HG03159 (cell line): ENCODE measurements at regions not wholly inside any gene's neighbourhood (a gene's known extent, or its start where the extent isn't known, plus 50 kb on each side); places are given as distances from the start of the nearest gene placed in this dataset.

Experiments
- ATAC-seq: cut with Tn5 transposase; IDR thresholded peaks from one replicate; pipeline ENCODE4 v1.9.1; 2021; ENCODE audit warnings: mild to moderate bottlenecking, moderate library complexity; ENCODE audit not compliant: unreplicated experiment

DNA sequence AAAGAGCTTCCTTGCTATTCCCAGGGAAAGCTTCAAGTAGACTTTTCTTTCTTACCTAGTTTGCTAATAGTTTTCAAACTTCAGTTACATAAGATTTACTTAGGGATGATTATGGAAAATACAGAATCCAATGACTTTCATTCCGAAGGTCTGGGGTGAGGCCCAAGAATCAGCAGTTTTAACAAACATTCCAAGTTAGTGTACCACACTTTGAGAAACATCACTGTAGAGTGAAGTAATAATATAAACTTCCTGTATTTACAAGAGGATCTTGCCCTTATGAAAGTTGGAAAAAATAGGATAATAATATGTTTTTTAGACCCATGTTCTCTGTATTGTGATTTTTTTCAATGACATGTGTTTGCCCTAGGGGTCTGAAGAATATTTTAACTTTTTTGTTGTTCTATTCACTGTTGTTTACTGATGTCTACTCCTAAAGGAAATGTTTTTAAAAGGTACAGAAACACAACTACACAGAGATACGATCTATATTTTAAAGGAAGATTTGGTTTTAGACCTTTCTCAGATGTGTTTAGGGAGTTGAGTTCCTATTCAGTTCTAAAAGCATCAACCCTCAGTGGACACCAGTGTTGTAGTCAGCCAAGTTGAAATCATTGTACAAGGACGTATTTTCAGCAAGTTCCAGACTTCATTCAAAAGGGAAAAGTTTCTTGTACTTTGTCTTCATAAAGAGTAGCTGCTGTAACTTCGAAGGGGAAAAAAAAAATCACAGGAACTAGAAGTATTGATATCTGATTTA is 295.8 kb upstream of the SLC7A11 start:
- ATAC-seq, result no peak

DNA sequence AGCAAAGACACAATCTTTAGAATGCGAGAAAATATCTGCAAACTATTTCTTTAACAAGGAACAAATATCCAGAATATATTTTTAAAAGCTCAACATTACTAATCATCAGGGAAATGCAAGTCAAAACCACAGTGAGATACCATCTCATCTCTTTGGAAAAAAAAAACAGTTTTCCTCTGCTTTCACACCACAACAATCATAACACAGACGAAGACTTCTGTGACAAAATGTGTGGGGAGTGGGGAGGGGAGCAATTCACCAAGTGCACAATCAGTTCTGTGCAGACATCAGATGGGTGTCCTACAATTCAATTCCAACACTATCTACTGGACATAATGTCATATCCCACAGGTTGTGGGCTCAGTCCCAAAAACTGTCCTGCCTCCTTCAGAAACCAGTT is 293.2 kb upstream of the SLC7A11 start:
- no peak for ATAC-seq

- ATAC-seq, result peak; percentile 85
Observed at GRCh38 chr4:138522366-138522765, 280.2 kb upstream of the SLC7A11 start.

DNA sequence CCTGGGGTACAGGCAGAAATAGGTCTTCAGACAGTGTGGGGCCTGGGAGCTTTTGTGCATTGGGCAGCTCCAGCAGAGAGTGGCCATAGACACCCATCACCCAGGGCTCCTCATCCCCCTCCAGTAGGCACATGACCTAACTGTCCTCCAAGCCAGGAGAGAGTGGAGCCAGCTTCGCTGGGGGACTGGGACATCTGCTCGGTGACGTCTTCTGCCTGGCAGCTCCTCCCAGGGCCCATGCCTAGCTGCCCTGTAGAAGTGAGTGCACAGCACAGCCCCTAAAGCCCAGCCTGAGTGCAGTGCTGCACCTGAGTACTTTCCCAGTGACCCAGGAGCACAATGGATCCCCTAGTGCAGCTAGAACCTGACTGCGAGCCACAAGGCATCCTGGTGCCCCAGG is 279.7 kb upstream of the SLC7A11 start:
- ATAC-seq, result peak; percentile 8

DNA sequence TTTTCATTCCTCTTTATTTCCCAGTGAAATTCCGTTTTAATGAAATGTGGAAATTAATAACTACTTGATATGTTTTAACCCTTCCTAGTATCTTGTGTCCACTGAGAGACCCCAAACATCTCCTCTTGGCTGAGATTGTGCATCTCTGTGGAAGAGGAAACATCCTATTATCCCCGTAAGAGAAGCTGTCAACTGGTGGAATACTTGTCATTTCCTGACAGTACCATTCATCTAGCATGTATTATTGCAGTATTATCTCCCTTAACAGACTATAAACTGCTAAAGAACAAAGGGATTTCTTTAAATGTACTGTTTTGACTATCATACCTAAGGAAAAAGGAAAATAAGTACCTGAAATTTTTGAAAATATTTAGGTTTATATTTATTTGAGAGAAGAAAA is 277.3 kb upstream of the SLC7A11 start:
- no peak for ATAC-seq

DNA sequence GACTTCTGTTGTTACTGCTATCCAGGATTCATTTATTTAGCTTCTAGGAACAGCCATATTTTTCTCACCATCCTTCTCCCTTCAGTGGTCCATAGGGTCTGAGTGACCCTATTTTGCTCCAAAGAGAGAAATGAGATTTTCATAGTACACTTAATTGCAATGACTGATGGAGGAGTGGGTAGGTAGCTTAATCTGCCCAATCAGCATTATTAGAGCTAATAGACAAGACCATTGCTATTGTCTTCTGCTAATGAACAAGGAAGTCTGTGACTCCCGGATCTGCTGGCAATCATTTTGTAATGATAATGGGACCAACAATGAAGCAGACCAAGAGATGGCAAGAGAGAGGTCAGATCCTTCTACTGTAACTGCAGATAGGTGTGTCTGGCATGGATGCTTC is 271.4 kb upstream of the SLC7A11 start:
- no peak for ATAC-seq

- no peak for ATAC-seq
Observed at GRCh38 chr4:138512756-138513155, 270.6 kb upstream of the SLC7A11 start.

- no peak for ATAC-seq
Observed at GRCh38 chr4:138510053-138510452, 267.9 kb upstream of the SLC7A11 start.

- no peak for ATAC-seq
Observed at GRCh38 chr4:138509346-138509745, 267.2 kb upstream of the SLC7A11 start.

DNA sequence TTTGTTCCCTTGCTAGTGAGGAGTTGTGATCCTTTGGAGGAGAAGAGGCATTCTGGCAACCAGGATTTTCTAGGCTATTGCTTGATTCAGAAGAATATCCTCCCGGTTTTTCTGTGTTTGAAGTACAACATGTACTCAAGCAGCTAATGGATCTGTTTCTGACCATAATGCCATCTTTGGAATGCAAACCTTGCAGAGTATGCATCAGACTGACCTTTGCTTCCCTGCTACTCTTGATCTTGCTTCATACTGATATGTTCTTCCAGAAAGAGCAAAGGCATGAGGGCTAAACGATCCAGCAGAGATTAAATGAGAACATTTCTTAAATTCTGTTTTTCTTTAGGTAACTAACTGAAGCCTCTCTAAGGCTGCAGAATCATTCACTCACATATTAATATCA is 265.4 kb upstream of the SLC7A11 start:
- ATAC-seq, result no peak

DNA sequence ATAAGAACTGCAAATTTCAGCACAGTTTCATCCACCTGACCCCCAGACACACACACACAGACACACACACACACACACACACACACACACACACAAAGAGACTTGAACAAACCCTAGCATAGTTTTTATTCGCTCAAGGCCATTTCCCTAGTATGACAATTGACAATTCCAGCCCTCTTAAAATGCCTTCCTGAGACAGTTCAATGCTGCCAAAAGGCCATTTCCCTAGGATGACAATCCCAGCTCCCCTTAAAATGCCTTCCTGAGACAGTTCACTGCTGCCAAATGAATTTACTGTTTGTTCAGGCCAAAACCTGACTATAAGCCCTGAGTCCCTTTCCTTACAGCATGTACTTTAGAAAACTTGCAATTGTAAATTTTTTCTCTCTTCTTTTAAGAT is 259.5 kb upstream of the SLC7A11 start:
- no peak for ATAC-seq

- no peak for ATAC-seq
Observed at GRCh38 chr4:138500869-138501268, 258.7 kb upstream of the SLC7A11 start.

GRCh38 chr4:138499627-138500026 is 257.5 kb upstream of the SLC7A11 start:
- no peak for ATAC-seq

DNA sequence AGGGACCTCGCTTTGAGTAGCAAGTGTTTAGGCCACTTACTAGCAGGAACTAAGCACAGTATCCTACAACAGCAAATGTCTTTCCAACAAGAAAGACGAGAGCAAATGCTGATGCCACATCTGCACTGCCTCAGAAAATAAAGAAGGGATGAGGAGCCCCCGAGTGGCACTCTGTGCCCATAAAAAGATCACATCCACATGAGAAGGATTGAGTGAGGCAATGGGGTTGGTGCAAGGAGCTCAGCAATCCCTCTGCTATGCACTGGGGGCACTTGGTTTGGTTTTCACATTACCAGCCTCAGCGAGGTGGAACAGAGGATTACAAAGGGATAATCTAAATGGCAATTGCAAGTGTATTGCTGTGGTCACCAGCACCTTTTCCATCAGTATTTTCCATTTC is 252.8 kb upstream of the SLC7A11 start:
- peak; percentile 73 for ATAC-seq

- no peak for ATAC-seq
Observed at GRCh38 chr4:138494116-138494515, 252.0 kb upstream of the SLC7A11 start.

- no peak for ATAC-seq
Observed at GRCh38 chr4:138492176-138492575, 250.0 kb upstream of the SLC7A11 start.

DNA sequence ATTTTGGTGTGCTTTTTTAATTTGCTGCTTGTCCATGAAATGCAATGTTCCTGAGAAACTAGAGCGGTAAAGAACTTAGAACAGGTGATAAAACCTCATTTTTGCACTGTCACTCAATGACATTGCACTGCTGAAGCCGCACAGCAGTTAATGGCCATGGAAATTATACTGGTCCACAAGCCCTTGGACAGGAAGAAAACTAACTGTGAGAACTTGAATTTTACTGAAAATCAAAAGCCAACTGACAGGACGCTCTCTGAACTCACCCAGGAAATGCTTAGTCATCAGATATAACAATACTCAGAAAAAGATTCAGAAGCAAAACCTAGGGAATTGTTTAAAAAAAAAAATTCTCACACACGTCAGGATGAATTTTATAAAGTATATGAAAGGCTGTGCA is 246.4 kb upstream of the SLC7A11 start:
- no peak for ATAC-seq

DNA sequence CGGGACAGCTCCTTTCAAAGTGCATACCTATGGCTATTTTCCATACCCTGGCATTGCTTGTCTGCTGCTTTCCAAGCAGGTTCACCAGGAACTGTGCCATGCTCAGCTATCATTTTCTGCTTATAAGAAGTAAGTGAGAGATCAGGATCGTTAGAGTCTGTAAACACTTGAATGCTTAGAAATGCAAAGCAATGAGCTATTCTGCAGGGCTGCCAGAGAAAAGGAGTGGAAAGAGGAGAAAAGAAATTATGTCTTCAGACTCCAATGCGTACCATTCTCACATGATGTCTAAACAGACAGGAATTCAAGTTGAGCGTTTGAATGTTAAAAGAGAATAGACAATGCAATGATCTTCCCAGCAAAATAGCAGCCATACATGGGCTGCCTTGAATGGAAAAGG is 245.5 kb upstream of the SLC7A11 start:
- ATAC-seq, result no peak

DNA sequence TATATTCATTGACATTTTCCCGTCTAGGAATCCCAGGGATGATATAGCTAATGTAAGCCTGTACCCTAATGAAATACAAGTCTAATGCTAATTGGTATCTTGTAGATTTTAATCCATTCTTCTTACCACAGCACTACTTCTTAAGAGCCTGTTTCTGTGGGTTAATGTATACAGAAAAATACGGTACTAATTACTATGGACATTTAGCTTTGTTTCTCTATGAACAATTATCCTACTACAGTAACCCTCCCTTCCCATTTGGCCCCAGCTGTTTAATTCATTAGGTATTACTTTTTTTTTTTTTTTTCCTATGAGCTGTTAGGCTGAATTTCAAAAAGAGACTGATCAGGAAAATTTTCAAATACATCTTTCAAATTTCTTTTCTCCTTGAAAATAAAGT is 245.1 kb upstream of the SLC7A11 start:
- ATAC-seq, result no peak

- ATAC-seq, result no peak
Observed at GRCh38 chr4:138485498-138485897, 243.3 kb upstream of the SLC7A11 start.

- ATAC-seq, result no peak
Observed at GRCh38 chr4:138475116-138475515, 233.0 kb upstream of the SLC7A11 start.

DNA sequence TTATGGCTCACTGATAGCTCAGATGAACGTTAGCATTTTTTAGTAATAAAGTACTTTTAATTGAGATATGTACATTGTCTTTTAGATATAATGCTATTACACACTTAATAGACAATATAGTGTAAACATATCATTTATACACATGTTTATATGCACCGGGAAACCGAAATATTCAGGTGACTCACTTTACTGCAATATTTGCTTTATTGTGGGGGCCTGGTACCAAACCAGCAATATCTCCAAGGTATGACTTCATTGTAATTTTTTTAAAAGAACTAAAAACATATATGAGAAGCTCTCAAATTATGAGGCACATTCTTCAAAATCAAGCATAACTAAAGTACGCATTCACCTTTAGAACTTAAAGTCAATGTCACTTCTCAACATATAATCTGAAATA is 231.2 kb upstream of the SLC7A11 start:
- ATAC-seq, result no peak
